Bronchial epithelial cell (primary cell): ENCODE measurements at regions not wholly inside any gene's neighbourhood (a gene's known extent, or its start where the extent isn't known, plus 50 kb on each side); places are given as distances from the start of the nearest gene placed in this dataset.

Experiments
- DNase-seq: peaks from one replicate; pipeline ENCODE4 v3.0.0-alpha.2; 2010; ENCODE audit warnings: low read depth
- FAIRE-seq: peaks from 2 replicates; lab custom pipeline; 2011; peaks lifted over from hg19 to GRCh38; lab: Jason Lieb, UNC
- H3K27me3 ChIP-seq: 2 replicates; pipeline ENCODE4 v1.5.1; 2011; ENCODE audit warnings: low read length; ENCODE audit not compliant: control insufficient read depth, insufficient read depth
- H3K36me3 ChIP-seq: 2 replicates; pipeline ENCODE4 v1.5.1; 2011; ENCODE audit warnings: low read length; ENCODE audit not compliant: control insufficient read depth, insufficient read depth
- H3K4me3 ChIP-seq: 2 replicates; pipeline ENCODE4 v1.5.1; 2011; ENCODE audit warnings: mild to moderate bottlenecking, low read depth, low read length, control low read depth
- CTCF ChIP-seq: IDR thresholded peaks from 2 replicates; pipeline ENCODE4 v1.5.1; 2011; ENCODE audit warnings: mild to moderate bottlenecking, moderate library complexity, low read length, control low read depth, inconsistent platforms; ENCODE audit not compliant: insufficient read depth, severe bottlenecking

- no peak for FAIRE-seq
- H3K27me3 ChIP-seq: no peaks in the 10 kb centered on the region
Measured at GRCh38 chr5:64110222-64110621, 55.4 kb upstream of the RNF180 start.

GRCh38 chr5:64108674-64109073 is 57.0 kb upstream of the RNF180 start:
- no peak for FAIRE-seq
- no peaks in the 10 kb centered on the region for H3K36me3 ChIP-seq
- no peak overlapping the region for H3K4me3 ChIP-seq
- no peak for DNase-seq
- H3K27me3 ChIP-seq: no peaks in the 10 kb centered on the region
- no peak for TF ChIP-seq CTCF

More at GRCh38 chr5:64110222-64110621, 55.4 kb upstream of the RNF180 start:
- no peak for TF ChIP-seq CTCF
- DNase-seq: no peak
- H3K4me3 ChIP-seq: no peak overlapping the region
- H3K36me3 ChIP-seq: no peaks in the 10 kb centered on the region

- Histone ChIP-seq H3K4me3 (no peak overlapping the region), H3K36me3 (no peaks in the 10 kb centered on the region), H3K27me3 (no peaks in the 10 kb centered on the region)
- TF ChIP-seq CTCF: no peak
- FAIRE-seq (no peak), DNase-seq (no peak)
Measured at GRCh38 chr5:64100203-64100602, 65.4 kb upstream of the RNF180 start.

- FAIRE-seq (no peak), DNase-seq (no peak)
- no peak overlapping the region for H3K4me3 ChIP-seq
- no peaks in the 10 kb centered on the region for H3K36me3 ChIP-seq
- no peak for TF ChIP-seq CTCF
- no peaks in the 10 kb centered on the region for H3K27me3 ChIP-seq
Measured at GRCh38 chr5:64096771-64097170, 68.9 kb upstream of the RNF180 start.

- no peak for FAIRE-seq
- H3K4me3 ChIP-seq: no peak overlapping the region
- no peak for TF ChIP-seq CTCF
Measured at GRCh38 chr5:64077589-64077988, 88.1 kb upstream of the RNF180 start.

GRCh38 chr5:64074533-64074932 is 91.1 kb upstream of the RNF180 start:
- Histone ChIP-seq H3K27me3 (no peaks in the 10 kb centered on the region), H3K36me3 (no peaks in the 10 kb centered on the region), H3K4me3 (no peak overlapping the region)
- peak; percentile 58 for TF ChIP-seq CTCF
- peak; percentile 63 for DNase-seq
- FAIRE-seq: no peak

More at GRCh38 chr5:64077589-64077988, 88.1 kb upstream of the RNF180 start:
- DNase-seq: no peak
- Histone ChIP-seq H3K36me3 (no peaks in the 10 kb centered on the region), H3K27me3 (no peaks in the 10 kb centered on the region)
